ENCODE measurements at regions not wholly inside any gene's neighbourhood (a gene's known extent, or its start where the extent isn't known, plus 50 kb on each side); places are given as distances from the start of the nearest gene placed in this dataset.

GRCh38 chr3:78390221-78390620, 1350.3 kb downstream of the ROBO2 start:
- no peak for TF ChIP-seq CTCF (IDR thresholded peaks at IDR 0.05)
- Histone ChIP-seq H3K36me3 (no peaks in the 10 kb centered on the region), H3K9me3 (no peaks in the 10 kb centered on the region), H3K27me3 (no peaks in the 10 kb centered on the region), H3K4me3 (no peak overlapping the region), H3K4me1 (no peaks in the 10 kb centered on the region), H3K27ac (no peak overlapping the region)
- WGBS, 2 donors, result 9 to 24% methylated on average over 1 of the region's 1 CpG
- no peak for DNase-seq
- intact Hi-C loops (cut with DNase I), result no loop called here
- no peak for FAIRE-seq
- ATAC-seq, result no peak

GRCh38 chr3:78398401-78398800, 1358.5 kb downstream of the ROBO2 start:
- TF ChIP-seq CTCF (IDR thresholded peaks at IDR 0.05), result no peak
- H3K4me3 ChIP-seq, result no peak overlapping the region
- FAIRE-seq (no peak), ATAC-seq (no peak), DNase-seq (no peak)
- no peaks in the 10 kb centered on the region for H3K4me1 ChIP-seq
- H3K27ac ChIP-seq, result no peak overlapping the region
- 42 to 43% methylated on average over 2 of the region's 2 CpGs for WGBS, 2 donors
- H3K36me3 ChIP-seq, result no peaks in the 10 kb centered on the region
- no peaks in the 10 kb centered on the region for H3K9me3 ChIP-seq
- intact Hi-C loops (cut with DNase I), result no loop called here
- no peaks in the 10 kb centered on the region for H3K27me3 ChIP-seq

GRCh38 chr3:78402720-78403119, 1362.8 kb downstream of the ROBO2 start:
- Histone ChIP-seq H3K4me3 (no peak overlapping the region), H3K9me3 (no peaks in the 10 kb centered on the region), H3K4me1 (no peaks in the 10 kb centered on the region), H3K27me3 (no peaks in the 10 kb centered on the region), H3K36me3 (no peaks in the 10 kb centered on the region), H3K27ac (no peak overlapping the region)
- no peak for DNase-seq
- WGBS, 2 donors, result 37 to 44% methylated on average over 1 of the region's 1 CpG
- no peak for TF ChIP-seq CTCF (IDR thresholded peaks at IDR 0.05)
- ATAC-seq, result no peak
- FAIRE-seq, result no peak
- intact Hi-C loops (cut with DNase I), result no loop called here

GRCh38 chr3:78405745-78406144, 1362.1 kb downstream of the ROBO1 start:
- Histone ChIP-seq H3K27ac (no peak overlapping the region), H3K36me3 (no peaks in the 10 kb centered on the region), H3K27me3 (no peaks in the 10 kb centered on the region), H3K4me1 (no peaks in the 10 kb centered on the region), H3K9me3 (no peaks in the 10 kb centered on the region), H3K4me3 (no peak overlapping the region)
- intact Hi-C loops (cut with DNase I), result no loop called here
- ATAC-seq, result no peak
- TF ChIP-seq CTCF (IDR thresholded peaks at IDR 0.05), result no peak
- FAIRE-seq, result no peak
- DNase-seq, result no peak
- WGBS, 2 donors, result 44 to 63% methylated on average over 3 of the region's 3 CpGs

GRCh38 chr3:78406396-78406795, 1361.4 kb downstream of the ROBO1 start:
- no peak for TF ChIP-seq CTCF (IDR thresholded peaks at IDR 0.05)
- intact Hi-C loops (cut with DNase I), result no loop called here
- Histone ChIP-seq H3K9me3 (no peaks in the 10 kb centered on the region), H3K36me3 (no peaks in the 10 kb centered on the region), H3K4me1 (no peaks in the 10 kb centered on the region), H3K27ac (no peak overlapping the region), H3K4me3 (no peak overlapping the region), H3K27me3 (no peaks in the 10 kb centered on the region)
- DNase-seq (no peak), FAIRE-seq (no peak), ATAC-seq (no peak)
- 66 to 88% methylated on average over 2 of the region's 2 CpGs for WGBS, 2 donors

Measured in pancreas (tissue), 10 donors.